Brain pericyte (primary cell): ENCODE measurements at regions not wholly inside any gene's neighbourhood (a gene's known extent, or its start where the extent isn't known, plus 50 kb on each side); places are given as distances from the start of the nearest gene placed in this dataset.
"Not testable (repeated sequence)": the region's sequence is repeated elsewhere in the genome, so short reads cannot be mapped to it uniquely, and the experiment has no call there.

Source experiments
- DNase-seq: peaks from one replicate; pipeline ENCODE4 v3.0.0-alpha.2; 2012; ENCODE audit warnings: low read depth, low spot score

DNA sequence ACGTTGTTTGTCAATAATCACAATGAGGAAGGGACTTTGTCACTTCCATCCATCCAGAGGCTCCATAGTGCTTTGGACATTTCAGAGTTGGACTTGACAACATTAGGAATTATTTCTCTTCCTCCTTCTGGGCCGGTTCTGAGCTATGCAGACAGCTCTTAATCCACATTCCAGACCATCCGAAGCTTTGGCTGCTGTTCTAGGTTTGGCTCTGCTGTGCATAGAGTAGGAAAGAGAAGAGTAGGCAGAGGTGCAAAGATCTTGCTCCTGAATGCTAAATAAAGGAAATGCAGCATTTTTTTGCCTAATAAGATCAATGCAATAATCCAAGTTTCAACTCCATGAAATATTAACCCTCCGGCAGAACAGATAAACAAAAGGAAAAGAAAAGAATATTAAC lies 216.3 kb upstream of the PRNP start:
- DNase-seq: no peak

DNA sequence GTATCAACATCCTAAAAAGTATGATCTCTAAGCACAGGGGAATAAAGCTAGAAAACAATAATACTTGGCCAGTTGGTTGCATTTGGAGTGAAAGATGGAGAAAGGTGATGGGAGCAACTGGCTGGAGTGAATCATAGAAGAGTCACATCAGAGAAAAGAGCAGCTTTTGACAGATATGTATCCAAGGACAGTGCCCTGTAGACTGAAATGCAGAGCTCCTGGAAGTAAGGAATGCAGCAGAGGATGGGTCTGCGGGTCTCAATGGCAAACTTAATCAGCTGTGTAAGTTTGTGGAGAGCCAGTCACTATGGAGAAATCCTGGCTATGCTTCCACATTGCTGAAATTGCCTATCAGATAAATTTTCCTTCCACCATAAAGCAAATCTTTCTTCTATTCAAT lies 218.1 kb upstream of the PRNP start:
- DNase-seq: no peak

DNA sequence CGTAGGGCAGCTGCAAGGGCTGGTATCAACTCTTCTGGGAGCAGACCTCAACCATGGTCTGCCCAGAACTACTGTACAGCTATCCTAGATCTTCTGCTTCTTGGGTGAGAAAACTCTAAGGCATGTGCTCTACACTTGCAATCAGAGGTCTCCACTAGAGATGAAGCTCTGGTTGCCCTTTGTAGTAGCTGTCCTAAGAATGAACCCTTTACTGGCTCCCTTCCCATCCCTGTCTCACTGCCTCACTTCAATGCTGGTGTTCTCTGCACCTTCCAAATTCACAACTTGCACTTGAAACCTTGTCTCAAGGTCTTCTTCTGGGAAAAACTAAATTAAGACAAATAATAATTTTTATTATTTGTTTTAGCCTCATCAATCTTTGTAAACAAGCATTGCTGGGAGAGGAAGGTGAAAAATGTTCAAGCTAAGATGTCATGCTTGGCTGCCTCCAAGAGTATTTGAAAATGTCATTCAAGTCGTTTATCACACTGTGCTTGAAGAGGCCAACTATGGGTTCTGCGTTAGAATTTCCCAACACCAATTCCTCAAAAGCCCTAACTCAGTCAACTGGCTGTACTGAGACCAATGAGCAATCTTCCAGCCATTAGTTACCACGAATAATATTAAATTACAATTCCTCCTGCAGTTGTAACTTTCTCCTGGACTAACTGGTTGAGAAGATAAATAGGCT lies 216.9 kb upstream of the ADRA1D start:
- no peak for DNase-seq

DNA sequence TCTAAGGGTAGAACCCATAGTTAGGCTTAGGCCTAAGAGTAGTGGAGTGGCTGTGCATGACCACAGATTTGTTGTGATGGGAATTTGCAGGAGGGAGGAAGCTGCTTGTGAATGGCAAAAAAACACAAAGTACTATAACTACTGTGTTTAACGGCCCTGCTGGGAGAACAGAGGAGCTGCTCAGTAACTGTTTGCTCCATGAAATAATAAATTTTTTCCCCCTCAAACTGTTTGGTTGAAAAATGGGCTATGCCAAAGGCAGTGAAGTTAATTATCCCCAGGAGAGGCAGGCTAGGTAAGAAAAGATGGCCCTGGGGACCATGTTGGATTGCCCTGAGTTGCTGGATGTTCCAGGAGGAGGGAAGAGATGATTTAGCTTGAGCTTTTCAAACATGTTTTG lies 216.1 kb upstream of the ADRA1D start:
- no peak for DNase-seq

DNA sequence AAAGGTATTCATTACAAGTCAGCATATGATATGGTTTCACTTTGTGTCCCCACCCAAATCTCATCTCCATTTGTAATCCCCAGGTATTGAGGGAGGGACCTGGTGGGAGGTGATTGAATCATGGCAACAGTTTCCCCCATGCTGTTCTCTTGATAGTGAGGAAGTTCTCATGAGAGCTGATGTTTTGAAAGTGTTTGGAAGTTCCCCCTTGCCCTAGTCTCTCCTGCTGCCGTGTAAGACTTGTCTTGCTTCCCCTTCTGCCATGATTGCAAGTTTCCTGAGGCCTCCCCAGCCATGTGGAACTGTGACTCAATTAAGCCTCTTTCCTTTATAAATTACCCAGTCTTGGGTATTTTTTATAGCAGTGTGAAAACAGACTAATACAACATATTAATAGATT lies 213.7 kb upstream of the ADRA1D start:
- DNase-seq: not testable (repeated sequence)

DNA sequence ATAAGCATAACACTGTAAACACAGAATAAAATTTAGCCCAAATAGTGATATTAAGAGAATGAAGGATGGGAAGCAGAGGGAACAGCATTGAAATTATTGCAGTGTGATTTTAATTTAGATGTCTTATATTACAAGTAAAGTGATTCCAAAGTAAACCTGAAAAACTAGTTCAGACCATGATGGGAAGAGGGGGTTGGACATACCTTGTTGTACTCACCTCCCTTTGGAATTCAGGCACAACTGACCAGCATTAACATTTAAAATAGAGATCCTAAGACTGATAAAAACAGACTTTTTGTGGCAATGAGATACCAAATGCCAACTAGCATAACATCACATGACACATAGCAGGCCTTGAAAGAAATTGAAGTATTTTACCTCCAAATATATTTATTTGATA lies 210.0 kb upstream of the ADRA1D start:
- DNase-seq: no peak

DNA sequence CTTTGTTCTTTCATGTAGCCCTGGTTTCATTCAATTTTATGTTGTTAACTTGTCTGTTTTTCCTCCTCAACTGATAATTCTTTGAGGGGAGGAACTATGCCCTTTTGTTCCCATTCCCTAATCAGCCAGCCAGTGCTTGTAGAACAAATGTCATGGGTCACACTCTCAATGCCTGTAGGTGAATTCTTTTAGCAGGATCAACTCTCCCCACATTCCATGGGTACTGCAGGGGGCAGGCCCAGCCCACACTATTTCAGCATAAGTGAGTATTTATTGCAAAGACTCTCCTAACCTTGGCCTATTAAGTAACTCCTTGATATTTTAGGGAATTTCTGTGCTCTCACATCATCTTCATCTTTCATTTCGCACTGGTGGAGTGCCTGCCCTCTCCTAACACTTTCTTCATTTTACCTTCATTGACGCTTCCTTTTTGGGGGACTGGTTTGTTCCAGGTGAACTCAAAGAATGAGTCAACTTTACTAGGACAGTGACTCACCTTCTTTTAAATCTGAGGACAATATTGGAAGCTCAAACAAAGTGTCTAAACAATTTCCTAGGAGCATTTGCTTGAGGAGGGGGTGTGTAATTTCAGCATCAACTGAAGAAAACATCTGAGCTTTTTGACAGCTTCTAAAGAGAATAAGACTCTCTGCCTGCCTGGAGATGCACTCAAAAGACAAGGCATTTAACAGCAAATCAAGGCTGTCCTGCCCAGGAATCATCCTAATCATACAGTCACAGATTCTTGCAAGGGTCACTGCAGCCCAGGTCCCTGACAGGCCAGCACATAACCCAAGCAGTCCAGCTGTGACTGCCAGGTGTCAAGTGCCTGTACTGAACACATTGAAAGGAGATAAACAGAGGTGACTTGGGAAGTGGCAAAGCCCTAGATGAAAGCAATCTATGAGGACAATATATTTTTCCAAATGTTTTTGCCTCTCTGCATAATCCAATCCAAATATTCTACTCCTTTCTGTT lies 208.8 kb upstream of the ADRA1D start:
- DNase-seq: no peak

DNA sequence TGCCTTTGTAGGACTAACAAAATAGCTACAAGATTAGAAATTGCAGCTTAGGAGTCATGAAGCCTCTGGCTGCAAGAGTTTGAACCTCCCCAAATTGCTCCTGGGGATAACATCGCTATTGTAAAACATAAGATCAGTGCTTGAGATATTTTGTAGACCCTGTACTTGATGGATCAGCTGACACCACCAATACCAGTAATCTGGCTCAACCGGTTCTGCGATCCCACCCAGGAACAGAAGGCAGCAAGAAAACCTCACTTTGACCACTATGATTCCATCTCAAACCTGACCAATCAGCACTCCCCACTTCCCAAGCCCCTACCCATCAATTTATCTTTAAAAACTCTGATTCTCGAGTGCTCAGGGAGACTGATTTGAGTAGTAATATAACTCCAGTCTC lies 206.9 kb upstream of the ADRA1D start:
- DNase-seq: no peak

DNA sequence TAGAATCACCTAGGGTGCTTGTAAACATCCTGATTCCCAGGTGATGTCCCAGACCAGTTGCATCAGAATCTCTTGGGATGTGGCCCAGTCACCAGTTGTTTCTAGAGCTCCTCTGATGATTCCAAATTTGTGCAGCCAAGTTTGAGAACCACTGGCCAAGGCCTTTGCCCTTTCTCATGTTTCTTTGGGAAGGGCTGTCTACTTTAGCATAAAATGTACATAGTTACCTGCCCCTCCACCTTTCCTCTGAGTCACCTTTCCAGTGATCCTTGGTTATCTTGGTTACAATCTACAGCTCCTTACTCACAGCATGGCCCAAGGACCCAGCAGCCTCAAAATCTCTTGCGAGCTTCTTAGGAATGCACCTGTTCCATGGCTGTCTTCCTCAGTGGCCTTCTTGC lies 206.2 kb upstream of the ADRA1D start:
- no peak for DNase-seq

DNA sequence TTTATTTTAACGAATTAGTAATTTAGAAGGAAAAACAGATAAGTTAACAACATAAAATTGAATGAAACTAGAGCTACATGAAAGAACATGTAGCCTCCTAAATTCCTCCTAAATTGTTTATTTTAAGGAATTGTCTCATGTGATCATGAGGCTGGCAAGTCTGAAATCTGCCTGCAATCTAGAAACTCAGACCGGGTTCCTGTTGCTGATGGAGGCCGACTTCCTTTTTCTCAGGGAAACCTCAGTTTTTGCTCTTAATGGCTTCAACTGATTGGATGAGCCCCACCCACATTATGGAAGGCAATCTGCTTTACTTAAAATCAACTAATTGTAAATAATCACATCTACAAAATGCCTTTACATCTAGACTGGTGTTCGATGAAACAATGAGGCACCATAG lies 205.0 kb upstream of the ADRA1D start:
- DNase-seq: no peak

DNA sequence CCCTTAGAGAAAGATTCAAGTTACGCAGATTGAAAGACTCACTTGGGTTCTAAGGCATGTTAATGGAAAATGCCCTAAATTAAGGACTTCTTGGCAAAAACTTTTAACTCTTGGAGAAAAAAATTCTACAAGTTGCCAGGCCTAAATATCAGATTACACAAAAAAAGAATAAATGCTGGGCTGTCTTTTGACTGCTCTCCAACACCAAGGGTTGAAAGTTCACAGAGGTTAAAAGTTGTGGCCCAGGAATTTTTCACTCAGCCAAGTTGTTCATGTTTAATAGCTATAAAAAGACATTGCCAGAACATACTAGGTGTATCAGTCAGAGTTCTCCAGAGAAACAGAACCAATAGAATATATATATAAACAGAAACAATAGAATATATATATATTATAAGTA lies 204.3 kb upstream of the ADRA1D start:
- DNase-seq: no peak

DNA sequence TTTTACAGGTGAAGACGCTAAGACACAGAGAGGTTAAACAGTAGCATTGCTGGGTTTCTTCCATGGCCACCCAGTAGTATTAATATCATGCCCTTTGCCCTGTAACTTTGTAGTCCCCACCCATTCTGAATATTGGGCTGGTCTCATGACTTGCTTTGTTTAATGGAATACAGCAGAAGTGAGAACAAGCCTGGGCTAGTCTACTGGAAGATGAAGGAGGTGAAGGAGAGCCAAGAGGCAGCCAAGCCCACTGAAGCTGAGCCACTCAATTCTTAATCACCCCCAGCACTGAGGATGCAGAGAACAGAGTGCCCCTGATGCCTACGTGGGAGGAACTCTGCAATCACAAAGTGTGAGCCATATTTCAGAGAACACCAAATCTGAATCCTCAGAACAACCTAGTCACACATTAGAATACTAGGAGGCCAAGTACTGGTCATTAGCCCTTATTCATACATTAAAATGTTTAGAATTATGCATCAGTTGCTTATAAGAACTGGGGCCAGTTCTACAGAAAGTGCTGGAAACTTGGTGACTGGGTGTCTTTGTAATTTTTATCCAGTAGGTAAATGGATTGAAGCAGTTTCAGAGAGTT lies 202.5 kb upstream of the ADRA1D start:
- DNase-seq: no peak

DNA sequence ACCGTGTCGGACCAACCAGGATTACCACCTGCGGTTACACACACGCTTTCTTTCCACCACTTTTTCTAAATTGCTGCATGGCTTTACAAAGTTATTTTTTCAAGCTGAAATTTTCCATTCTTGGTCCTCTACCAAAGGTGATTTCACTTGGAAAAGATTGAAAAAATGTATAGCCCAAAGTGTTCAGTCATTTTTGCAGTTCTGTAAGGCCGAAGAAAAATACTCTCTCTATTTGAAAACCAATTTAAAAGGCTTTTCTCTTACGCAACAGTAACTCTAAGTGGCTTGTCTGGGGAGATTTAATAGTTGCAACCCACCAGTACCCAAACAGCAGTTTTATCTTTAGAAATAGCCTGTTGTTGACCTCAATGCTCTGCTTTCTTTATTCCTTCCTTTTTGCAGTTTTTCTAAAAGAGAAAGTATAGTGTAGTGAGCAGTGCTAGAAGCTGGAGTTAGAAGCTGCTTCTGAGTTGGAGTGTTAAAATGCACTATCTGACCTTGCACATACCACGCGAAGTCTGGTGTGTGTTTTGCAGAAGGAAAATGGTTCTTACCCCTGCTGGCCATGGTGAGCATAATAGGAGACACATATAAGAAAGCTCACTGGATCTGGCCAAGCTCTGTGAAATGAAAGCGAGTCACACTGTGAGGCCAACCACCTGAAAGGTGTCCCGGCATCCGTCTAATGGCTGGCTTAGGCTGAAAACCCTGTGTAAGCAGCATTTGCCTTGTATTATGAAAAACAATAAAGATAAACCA lies 201.0 kb upstream of the ADRA1D start:
- DNase-seq: no peak

DNA sequence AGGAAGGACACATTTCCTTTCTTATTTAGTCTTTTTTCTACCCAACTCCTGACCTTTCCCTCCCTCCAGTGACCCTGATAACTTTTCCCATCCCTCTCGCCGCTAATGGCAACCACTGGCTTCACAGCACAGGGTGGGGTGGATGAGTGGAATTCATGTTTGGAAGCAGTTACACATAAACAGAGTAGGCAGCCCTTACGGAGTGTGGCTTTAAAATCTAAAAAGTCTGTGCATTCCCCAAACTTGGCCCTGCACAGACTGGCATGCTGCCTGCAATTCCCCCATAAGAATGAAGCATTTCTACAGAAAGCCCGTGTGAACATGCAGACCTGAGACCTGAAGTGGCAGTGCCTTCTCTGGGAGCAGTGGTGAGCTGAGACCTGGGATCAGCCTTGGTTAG lies 196.7 kb upstream of the ADRA1D start:
- no peak for DNase-seq

DNA sequence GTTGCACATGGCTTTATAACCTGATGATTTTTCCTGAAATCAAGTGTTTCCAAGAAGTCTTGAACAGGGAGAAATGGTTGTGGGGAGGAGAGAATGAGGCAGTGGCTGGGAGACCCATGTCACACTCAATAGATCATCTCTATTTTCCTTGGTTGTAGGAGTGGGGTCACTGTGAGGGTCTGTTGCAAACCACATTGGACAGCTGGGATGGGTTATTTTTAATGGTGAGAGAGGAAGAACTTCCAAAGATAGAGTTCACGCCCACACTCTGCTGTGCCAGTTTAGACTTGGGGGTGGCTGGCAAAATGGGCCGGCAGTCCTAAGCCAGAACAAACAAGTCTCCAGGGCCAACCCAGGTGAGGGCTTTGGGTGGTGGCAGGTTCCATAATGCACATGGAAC lies 196.2 kb upstream of the ADRA1D start:
- DNase-seq: no peak

DNA sequence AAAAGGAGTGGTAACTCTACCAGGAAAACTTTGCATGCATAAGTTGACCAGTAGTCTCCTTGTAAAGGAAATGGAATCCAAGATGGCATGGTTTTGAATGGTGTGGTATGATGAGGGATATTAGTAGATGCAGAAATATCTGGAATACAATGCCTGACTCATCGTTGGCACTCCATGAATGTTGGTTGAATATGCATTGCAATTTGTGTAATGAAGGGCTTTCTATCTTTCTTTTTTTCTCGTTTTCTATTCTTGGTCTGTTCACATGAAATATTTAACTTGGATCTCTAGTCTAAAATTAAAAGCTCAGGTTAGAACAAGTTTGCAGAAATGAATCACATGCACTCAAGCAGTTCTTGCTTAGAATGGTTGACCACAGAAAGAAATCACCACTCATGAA lies 195.3 kb upstream of the ADRA1D start:
- DNase-seq: no peak

DNA sequence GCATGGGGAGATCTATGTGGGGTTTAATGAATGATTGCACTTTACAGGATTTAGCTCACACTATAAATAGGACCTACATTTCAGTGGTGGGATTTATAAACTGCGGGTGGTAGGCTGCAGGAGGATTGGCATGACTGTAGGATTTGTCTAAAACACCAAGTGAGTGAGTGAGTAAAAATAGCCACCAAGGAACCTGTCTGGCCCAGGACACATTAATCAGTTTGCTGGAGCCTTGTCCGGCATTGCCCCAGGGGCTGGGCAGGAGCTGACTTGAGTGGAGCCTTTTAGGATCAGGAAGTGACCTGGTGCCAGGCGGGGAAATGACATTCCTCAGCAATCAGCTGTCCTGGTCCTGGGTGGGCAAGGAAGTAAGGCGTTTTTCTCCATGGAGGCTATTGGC lies 193.9 kb upstream of the ADRA1D start:
- no peak for DNase-seq

DNA sequence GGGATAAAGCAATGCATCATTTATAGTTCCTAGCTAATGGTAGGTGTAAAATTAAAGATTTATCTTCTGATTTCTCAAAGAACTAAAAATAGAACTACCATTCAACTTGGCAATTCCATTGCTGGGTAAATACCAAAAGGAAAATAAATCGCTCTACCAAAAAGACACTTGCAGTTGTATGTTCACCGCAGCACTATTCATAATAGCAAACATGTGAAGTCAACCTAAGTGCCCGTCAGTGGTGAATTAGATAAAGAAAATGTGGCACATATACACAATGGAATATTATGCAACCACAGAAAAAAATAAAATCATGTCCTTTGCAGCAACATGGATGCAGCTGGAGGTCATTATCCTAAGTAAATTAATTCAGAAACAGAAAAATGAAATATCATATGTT lies 192.8 kb upstream of the ADRA1D start:
- no peak for DNase-seq

DNA sequence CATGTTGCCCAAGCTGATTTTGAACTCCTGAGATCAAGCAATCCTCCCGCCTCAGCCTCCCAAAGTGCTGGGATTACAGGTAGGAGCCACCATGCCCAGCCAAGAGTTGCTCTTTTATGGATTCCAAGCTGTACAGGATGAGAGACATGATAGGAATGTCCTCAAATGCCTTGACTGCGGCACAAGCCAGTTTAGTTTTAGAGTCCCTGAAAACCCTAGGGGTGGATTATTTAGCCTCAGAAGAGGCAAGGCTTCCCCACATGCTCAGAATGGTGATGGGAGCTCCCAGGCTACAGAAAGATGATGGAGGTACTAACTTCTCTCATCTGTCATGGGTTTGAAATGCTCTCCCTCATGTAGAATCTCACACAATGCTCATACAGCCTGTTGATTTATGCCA lies 192.1 kb upstream of the ADRA1D start:
- no peak for DNase-seq

DNA sequence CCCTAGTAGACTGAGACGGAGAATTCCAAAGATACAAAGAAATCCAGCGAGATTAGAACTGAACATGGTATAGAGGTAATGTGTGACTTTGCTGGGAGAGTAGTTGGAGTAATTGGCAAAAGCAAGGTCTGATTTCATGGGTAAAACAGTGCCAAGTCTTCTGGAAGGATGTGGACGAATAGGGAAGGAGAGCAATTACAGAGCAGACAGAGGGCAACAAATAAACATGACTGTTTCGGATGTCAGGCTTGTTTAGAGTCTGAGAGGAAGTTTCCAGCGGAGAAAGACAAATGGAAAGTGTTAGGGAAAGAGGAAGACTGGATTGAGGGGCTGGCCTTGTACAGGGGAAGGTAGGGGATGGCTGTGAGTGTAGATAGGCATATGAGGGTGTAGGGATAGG lies 190.4 kb upstream of the ADRA1D start:
- no peak for DNase-seq

DNA sequence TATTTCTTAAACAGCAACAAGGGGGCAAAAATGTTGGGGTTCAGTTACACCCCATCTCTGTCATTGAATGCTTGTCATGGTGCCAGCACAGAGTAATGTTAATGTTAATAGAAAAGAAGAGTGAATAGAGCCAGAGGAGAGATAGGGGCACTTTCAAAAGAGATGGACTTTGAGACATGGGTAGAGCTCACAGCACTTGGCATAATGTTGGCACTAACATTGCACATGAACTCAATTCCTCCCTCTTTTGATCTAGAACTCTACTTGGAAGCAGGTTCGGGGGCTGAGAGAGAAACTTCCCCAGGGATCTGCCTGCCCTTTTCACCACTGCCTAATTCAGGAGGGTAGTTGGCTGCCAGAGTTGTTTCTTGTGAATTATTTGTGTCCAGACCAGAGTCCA lies 188.0 kb upstream of the ADRA1D start:
- DNase-seq: no peak
